ENCODE measurements at regions not wholly inside any gene's neighbourhood (a gene's known extent, or its start where the extent isn't known, plus 50 kb on each side); places are given as distances from the start of the nearest gene placed in this dataset.
A peak's percentile ranks its signal among the peaks of the same experiment; 100 is the strongest.

- DNase-seq (ENCODE audit: low spot score), result no peak
Observed at GRCh38 chr13:59346999-59347723, 816.6 kb downstream of the DIAPH3 start.

GRCh38 chr13:59348617-59349016 is 815.1 kb downstream of the DIAPH3 start:
- DNase-seq (ENCODE audit: low spot score), result no peak

GRCh38 chr13:59352600-59352999 is 811.1 kb downstream of the DIAPH3 start:
- DNase-seq (ENCODE audit: low spot score), result no peak

- no peak for DNase-seq (ENCODE audit: low spot score)
Observed at GRCh38 chr13:59354665-59355369, 808.9 kb downstream of the DIAPH3 start.

GRCh38 chr13:59356607-59357006 is 807.1 kb downstream of the DIAPH3 start:
- no peak for DNase-seq (ENCODE audit: low spot score)

GRCh38 chr13:59358014-59358413 is 805.7 kb downstream of the DIAPH3 start:
- no peak for DNase-seq (ENCODE audit: low spot score)

GRCh38 chr13:59360108-59360507 is 803.6 kb downstream of the DIAPH3 start:
- no peak for DNase-seq (ENCODE audit: low spot score)

- DNase-seq (ENCODE audit: low spot score), result no peak
Observed at GRCh38 chr13:59360916-59361315, 802.8 kb downstream of the DIAPH3 start.

- DNase-seq (ENCODE audit: low spot score), result no peak
Observed at GRCh38 chr13:59363313-59363712, 800.4 kb downstream of the DIAPH3 start.

GRCh38 chr13:59363947-59364346 is 799.8 kb downstream of the DIAPH3 start:
- no peak for DNase-seq (ENCODE audit: low spot score)

- DNase-seq (ENCODE audit: low spot score), result no peak
Observed at GRCh38 chr13:59364641-59365085, 799.1 kb downstream of the DIAPH3 start.

- DNase-seq (ENCODE audit: low spot score), result no peak
Observed at GRCh38 chr13:59367467-59367866, 796.3 kb downstream of the DIAPH3 start.

GRCh38 chr13:59367904-59368303 is 795.8 kb downstream of the DIAPH3 start:
- no peak for DNase-seq (ENCODE audit: low spot score)

GRCh38 chr13:59368693-59369092 is 795.0 kb downstream of the DIAPH3 start:
- no peak for DNase-seq (ENCODE audit: low spot score)

- no peak for DNase-seq (ENCODE audit: low spot score)
Observed at GRCh38 chr13:59371229-59371628, 792.5 kb downstream of the DIAPH3 start.

- DNase-seq (ENCODE audit: low spot score), result no peak
Observed at GRCh38 chr13:59373341-59373740, 790.4 kb downstream of the DIAPH3 start.

- no peak for DNase-seq (ENCODE audit: low spot score)
Observed at GRCh38 chr13:59374691-59375090, 789.0 kb downstream of the DIAPH3 start.

- no peak for DNase-seq (ENCODE audit: low spot score)
Observed at GRCh38 chr13:59384154-59384553, 779.6 kb downstream of the DIAPH3 start.

- DNase-seq (ENCODE audit: low spot score), result peak; percentile 58
Observed at GRCh38 chr13:59391696-59392095, 772.0 kb downstream of the DIAPH3 start.

- DNase-seq (ENCODE audit: low spot score), result no peak
Observed at GRCh38 chr13:59392328-59392727, 771.4 kb downstream of the DIAPH3 start.

GRCh38 chr13:59394496-59394895 is 769.2 kb downstream of the DIAPH3 start:
- no peak for DNase-seq (ENCODE audit: low spot score)

- no peak for DNase-seq (ENCODE audit: low spot score)
Observed at GRCh38 chr13:59398127-59398526, 765.6 kb downstream of the DIAPH3 start.

GRCh38 chr13:59398661-59399060 is 765.1 kb downstream of the DIAPH3 start:
- no peak for DNase-seq (ENCODE audit: low spot score)

Data from ureter (tissue), 1 donor.